Stimulated activated CD4-positive, alpha-beta T cell treated with anti-CD3 and anti-CD28 coated beads, Interleukin-15, amount 100 ng/mL, for 24 hours (primary cell): ENCODE measurements at regions not wholly inside any gene's neighbourhood (a gene's known extent, or its start where the extent isn't known, plus 50 kb on each side); places are given as distances from the start of the nearest gene placed in this dataset.
"Not testable (repeated sequence)": the region's sequence is repeated elsewhere in the genome, so short reads cannot be mapped to it uniquely, and the experiment has no call there.

Source experiments
- DNase-seq: peaks from one replicate; pipeline ENCODE4 v3.0.0-alpha.2; 2020

GRCh38 chr4:53863736-53864365 is 200.6 kb downstream of the CHIC2 start:
- DNase-seq, result no peak

- DNase-seq, result no peak
Measured at GRCh38 chr4:53863158-53863557, 201.2 kb downstream of the CHIC2 start.

DNA sequence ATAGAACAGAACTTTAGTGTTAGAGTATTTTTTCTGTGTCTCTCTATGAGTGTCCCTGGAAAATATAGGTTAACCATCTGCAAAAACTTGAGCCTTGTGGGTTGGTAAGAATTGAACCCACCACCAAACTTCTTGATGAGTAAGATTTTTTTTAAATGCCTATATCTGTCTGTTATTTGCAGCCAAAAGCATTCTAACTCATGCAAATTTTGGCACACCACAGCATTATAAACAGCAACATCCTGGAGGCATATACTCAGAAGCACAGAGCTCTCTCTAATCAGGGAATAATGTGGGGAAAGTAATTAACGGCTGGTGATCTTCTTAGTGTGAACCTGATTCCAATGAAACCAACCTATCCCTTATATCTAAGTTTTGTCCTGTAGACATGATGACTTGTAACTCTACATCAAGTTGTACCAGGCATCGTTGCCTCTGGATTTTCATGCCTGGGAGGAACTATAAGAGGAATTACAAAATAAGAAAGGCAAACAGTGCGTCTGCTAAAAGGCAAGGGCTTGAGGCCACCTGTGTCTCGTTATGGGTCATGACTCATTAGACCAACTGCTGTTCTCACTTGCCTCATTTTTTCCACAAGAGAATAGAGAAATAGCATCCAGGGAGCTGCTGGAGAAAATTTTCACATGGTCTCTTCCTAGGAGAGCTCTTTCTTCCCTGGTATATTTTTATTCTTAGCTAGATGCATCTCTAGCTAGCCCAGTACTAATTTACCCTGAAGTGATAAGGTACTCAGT is 202.4 kb downstream of the CHIC2 start:
- no peak for DNase-seq

GRCh38 chr4:53859305-53859704 is 205.1 kb downstream of the CHIC2 start:
- no peak for DNase-seq

DNA sequence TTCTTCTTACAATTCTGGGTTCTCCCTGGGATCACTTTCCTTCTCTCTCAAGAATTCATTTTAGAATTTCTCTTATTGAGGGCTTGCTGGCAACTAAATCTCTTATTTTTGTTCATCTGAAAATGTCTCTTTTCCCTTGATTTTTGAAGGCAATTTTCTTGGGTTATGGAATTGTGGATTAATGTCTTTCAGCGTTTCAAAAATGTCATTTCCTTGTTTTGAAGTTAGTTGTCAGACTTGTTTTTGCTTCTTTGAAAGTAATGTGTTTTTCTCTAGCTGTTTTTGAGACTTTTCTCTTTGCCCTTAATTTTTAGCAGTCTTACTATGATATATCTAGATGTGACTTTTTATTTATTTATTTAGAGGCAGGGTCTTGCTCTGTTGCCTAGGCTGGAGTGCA is 205.7 kb downstream of the CHIC2 start:
- no peak for DNase-seq

DNA sequence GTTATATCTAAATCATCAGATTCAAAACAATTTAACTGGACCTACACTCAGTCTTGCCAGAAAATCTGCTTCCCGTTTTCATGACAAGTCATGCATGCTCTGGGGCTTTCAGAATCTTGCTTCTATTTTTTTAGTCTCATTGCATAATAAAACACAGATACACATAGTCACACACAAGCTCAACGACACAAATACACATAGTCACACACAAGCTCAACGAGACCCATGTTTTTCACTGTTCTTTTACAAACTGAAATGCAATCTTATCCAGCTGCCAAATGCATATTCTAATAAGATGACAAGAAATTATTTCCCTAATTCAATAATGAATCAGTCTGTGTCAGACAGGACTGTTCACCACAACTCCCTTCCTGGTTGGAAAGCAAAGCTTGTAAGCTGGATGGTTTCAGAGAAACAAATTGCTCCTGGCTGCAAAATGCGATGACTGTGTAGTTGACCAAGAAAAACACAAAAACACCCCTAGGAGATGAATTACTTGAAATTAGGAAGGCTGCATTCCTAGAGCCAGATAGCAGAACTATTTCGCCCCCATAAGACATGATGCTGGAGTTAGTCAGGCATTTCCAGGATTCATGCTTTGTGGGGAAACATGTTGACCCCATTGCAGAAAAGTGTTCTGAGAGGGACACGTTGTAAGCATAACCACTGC is 208.7 kb downstream of the CHIC2 start:
- DNase-seq, result no peak

DNA sequence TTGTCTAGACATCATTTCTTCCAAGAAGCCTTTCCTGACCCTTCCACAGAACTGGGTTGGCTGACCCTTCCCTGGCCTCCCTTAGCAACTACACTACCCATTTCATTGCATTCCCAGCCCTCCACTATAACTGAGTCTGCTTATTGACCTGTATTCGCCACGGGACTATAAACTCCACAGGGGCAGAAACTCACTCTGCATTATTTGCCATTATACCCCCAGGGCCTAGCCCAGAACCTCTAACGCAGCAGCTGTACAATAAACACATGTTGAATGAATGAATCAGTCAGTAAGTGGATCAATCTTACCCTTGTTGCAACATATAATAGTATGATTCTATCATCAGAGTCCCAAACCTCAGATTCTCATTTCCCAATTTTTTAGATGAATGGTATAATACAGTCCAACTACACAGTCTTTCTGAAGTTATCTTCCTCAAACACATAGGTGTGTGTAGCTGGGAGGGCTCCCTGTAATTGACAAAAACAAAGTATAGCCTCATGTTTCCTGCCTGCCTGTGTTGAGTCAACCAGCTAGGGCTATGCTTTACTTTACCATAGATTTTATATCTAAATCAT is 209.3 kb downstream of the CHIC2 start:
- DNase-seq, result no peak

GRCh38 chr4:53852343-53852742 is 212.1 kb downstream of the CHIC2 start:
- no peak for DNase-seq

GRCh38 chr4:53847965-53848364 is 216.4 kb downstream of the CHIC2 start:
- DNase-seq, result no peak

DNA sequence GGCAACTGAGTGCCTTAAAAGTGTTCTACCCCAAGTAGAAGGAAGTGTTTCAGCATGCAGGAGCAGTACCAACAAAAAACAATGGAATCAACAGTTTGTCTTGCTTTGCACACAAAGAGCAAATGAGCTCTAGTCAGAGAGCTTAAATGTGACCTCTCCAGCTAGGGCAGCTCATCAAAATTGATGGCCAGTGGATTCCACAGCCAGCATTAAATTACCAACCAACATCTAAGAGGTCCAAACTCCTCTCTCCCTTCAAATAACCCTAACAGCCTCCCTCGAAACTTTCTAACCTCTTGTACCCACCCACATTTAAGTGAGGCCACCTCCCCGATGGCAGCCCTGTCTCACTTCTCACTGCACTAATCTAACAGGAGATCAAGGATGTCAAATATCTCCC is 219.9 kb downstream of the CHIC2 start:
- no peak for DNase-seq

- no peak for DNase-seq
Measured at GRCh38 chr4:53844133-53844532, 220.3 kb downstream of the CHIC2 start.

GRCh38 chr4:53841711-53842110 is 222.7 kb downstream of the CHIC2 start:
- no peak for DNase-seq

GRCh38 chr4:53840643-53841042 is 223.8 kb downstream of the CHIC2 start:
- DNase-seq, result no peak

DNA sequence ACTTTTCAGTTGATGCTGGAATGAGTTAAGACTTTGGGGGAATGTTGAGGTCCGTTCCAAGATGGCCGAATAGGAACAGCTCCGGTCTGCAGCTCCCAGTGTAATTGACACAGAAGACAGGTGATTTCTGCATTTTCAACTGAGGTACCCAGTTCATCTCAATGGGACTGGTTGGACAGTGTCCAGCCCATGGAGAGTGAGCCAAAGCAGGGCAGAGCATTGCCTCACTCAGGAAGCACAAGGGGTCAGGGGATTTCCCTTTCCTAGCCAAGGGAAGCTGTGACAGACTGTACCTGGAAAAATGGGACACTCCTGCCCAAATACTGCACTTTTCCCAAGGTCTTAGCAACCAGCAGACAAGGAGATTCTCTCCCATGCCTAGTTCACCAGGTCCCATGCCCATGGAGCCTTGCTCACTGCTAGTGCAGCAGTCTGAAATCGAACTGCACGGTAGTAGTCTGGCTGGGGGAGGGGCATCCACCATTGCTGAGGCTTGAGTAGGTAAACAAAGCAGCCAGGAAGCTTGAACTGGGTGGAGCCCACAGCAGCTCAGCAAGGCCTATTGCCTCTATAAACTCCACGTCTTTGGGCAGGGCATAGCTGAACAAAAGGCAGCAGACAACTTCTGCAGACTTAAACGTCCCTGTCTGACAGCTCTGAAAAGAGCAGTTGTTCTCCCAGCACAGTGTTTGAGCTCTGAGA is 231.0 kb downstream of the CHIC2 start:
- DNase-seq, result not testable (repeated sequence)

DNA sequence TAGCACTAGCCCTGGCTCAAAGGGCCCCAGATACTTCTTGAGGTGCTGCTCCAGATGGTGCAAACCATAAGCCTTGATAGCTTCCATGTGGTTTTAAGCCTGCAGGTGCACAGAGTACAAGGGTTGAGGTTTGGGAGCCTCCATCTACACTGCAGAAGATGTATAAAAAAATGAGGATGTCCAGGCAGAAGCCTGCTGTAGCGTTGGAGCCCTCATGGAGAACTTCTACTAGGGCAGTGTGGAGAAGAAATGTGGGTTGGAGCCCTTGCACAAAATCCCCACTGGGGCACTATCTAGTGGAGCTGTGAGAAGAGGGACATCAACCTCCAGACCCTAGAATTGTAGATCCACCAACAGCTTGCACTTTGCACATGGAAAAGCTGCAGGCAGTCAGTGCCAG is 231.9 kb downstream of the CHIC2 start:
- no peak for DNase-seq

GRCh38 chr4:53830511-53830910 is 233.9 kb downstream of the CHIC2 start:
- DNase-seq, result no peak

DNA sequence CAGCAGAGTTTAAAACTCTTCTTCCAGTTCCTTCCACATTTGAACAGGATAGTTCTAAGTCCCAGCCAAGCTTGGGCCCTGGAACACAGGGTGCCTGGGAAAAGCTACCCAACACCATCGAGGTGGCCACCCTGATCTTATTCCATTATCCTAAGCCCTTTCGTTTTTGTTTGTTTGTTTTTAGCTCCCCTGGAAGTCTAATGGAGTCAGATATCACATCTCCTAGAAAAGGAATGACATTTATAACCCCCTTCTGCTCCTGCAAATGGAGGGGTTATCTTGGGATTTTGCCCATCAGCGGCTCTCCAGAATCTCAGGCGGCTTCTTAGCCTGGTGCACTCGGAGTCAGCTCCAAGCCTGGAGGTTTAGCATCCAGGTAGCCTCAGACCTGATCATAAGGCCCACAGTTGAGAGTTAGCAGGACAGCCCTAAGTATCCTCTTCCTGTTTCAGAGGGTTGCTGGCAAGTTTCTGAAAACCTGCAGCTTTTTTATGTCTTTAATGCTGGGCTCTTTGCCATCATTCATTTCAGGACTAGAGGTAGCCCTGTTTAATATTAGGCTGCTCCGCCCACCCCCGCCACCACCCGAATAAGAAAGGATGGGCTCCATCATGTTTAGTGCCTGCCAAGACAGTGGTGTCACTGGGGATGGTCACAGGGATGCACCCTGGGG is 230.0 kb upstream of the LNX1 start:
- no peak for DNase-seq

DNA sequence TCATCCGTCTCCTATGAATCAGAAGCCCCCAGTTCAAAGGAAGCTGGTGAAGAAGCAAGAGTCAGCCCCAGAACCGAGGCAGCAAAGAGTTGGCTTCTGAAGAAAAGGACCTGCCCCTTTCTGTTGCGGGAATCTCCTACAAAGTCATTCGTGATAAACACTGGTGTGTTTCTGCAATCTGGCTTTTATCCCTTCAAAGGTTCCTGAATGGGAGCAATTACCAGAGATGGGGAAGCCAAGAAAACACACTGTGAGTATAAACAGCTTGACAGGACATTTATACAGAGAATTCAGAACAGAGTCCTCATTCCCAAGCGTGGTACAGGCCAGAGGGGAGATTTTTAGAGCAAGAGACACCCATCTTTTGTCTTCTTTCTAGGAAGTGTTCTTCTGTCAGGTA is 226.8 kb upstream of the LNX1 start:
- no peak for DNase-seq

- DNase-seq, result no peak
Measured at GRCh38 chr4:53816561-53816960, 225.3 kb upstream of the LNX1 start.

DNA sequence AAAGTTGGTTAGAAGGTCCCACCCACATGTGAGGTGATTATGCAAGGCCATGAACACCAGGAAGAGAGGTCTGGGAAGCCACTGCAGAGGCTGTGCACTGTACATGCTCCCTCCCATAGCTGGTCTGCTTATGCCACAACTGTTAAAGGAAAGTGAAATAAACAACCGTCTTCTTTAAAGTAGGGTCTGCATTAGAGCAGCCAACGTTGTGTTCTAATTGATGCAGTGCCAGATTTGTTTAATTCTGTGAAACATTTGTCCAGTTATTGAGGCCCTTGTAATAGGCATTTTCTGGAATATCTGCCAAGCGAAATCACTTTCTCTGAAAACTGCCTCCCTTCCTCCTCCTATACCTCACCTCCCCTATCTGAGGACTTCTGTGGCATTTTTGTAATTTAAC is 224.0 kb upstream of the LNX1 start:
- DNase-seq, result no peak

- no peak for DNase-seq
Measured at GRCh38 chr4:53813998-53814397, 222.7 kb upstream of the LNX1 start.

GRCh38 chr4:53810643-53811042 is 219.4 kb upstream of the LNX1 start:
- no peak for DNase-seq

GRCh38 chr4:53809816-53810215 is 218.5 kb upstream of the LNX1 start:
- DNase-seq, result no peak
